Adrenal gland (tissue), 5 donors: ENCODE measurements at regions not wholly inside any gene's neighbourhood (a gene's known extent, or its start where the extent isn't known, plus 50 kb on each side); places are given as distances from the start of the nearest gene placed in this dataset.

Source experiments
- POLR2A ChIP-seq, 2 donors: fragments of 450-650 bp; IDR thresholded peaks; one replicate each; pipeline ENCODE4 v1.6.1; 2017; ENCODE audit warnings: antibody characterized with exemption in 2 of 2, mild to moderate bottlenecking in 2 of 2, moderate library complexity in 1 of 2
- TF ChIP-seq, protein P1 (sequence below), 6 experiments: fragments of 450-650 bp in 4 of 6; fragments of 200-600 bp in 2 of 6; sonication (generic) in 1 of 6; IDR thresholded peaks; 1 replicate in 5 of 6; 2 replicates in 1 of 6; pipeline versions ENCODE4 v1.5.1 to v1.8.0; 2016 to 2021; ENCODE audit warnings: antibody characterized with exemption in 6 of 6, mild to moderate bottlenecking in 2 of 6, moderate library complexity in 1 of 6
- donor health status: DM: no; HTN: no; CAD: no.

DNA sequence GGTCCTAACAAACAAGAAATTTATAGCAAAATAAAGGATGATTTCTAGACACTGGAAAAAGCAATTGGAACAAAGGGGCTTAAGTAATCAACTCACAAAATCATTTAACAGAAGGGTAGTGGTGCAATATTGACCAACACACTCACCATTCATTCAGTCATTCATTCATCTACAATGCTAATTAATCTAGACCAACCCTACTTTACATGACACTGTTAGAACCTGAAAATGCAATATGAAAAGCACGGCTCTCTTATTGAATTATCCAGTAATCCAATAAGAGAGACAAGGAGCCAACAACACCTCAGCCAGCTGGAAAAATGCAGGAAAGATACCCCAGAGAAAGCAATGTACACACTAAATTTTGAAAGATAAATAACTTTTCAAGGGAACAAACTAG is 310.8 kb upstream of the NR5A2 start:
- TF ChIP-seq, protein P1, sequence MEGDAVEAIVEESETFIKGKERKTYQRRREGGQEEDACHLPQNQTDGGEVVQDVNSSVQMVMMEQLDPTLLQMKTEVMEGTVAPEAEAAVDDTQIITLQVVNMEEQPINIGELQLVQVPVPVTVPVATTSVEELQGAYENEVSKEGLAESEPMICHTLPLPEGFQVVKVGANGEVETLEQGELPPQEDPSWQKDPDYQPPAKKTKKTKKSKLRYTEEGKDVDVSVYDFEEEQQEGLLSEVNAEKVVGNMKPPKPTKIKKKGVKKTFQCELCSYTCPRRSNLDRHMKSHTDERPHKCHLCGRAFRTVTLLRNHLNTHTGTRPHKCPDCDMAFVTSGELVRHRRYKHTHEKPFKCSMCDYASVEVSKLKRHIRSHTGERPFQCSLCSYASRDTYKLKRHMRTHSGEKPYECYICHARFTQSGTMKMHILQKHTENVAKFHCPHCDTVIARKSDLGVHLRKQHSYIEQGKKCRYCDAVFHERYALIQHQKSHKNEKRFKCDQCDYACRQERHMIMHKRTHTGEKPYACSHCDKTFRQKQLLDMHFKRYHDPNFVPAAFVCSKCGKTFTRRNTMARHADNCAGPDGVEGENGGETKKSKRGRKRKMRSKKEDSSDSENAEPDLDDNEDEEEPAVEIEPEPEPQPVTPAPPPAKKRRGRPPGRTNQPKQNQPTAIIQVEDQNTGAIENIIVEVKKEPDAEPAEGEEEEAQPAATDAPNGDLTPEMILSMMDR (IDR thresholded peaks at IDR 0.05): no peak
- no peak for TF ChIP-seq POLR2A (IDR thresholded peaks at IDR 0.05)
